HCEC 1CT (cell line): ENCODE measurements at regions not wholly inside any gene's neighbourhood (a gene's known extent, or its start where the extent isn't known, plus 50 kb on each side); places are given as distances from the start of the nearest gene placed in this dataset.

Source experiments
- DNase-seq: peaks from one replicate; pipeline ENCODE4 v3.0.0-alpha.2; 2017

- no peak for DNase-seq
These were observed 303.0 kb downstream of the ICOS start for GRCh38 chr2:204239411-204240165.

- DNase-seq: no peak
These were observed 304.3 kb upstream of the PARD3B start for GRCh38 chr2:204240961-204241360.

- DNase-seq: no peak
These were observed 295.8 kb upstream of the PARD3B start for GRCh38 chr2:204249437-204249836.

- no peak for DNase-seq
These were observed 294.6 kb upstream of the PARD3B start for GRCh38 chr2:204250692-204251091.

GRCh38 chr2:204251158-204251997, 293.9 kb upstream of the PARD3B start:
- DNase-seq: no peak

GRCh38 chr2:204251998-204252376, 293.3 kb upstream of the PARD3B start:
- no peak for DNase-seq

- no peak for DNase-seq
These were observed 290.2 kb upstream of the PARD3B start for GRCh38 chr2:204255071-204255470.

- DNase-seq: no peak
These were observed 289.7 kb upstream of the PARD3B start for GRCh38 chr2:204255526-204255925.

- no peak for DNase-seq
These were observed 287.5 kb upstream of the PARD3B start for GRCh38 chr2:204257781-204258180.

GRCh38 chr2:204258890-204259289, 286.4 kb upstream of the PARD3B start:
- DNase-seq: no peak

- DNase-seq: peak; percentile 58
These were observed 285.0 kb upstream of the PARD3B start for GRCh38 chr2:204260162-204260877.

- DNase-seq: no peak
These were observed 284.4 kb upstream of the PARD3B start for GRCh38 chr2:204260901-204261300.

GRCh38 chr2:204261846-204262245, 283.4 kb upstream of the PARD3B start:
- no peak for DNase-seq

GRCh38 chr2:204264085-204264553, 281.2 kb upstream of the PARD3B start:
- no peak for DNase-seq

GRCh38 chr2:204264621-204265140, 280.6 kb upstream of the PARD3B start:
- no peak for DNase-seq

GRCh38 chr2:204265681-204266181, 279.5 kb upstream of the PARD3B start:
- DNase-seq: no peak

GRCh38 chr2:204268458-204268857, 276.8 kb upstream of the PARD3B start:
- DNase-seq: no peak

GRCh38 chr2:204268971-204269370, 276.3 kb upstream of the PARD3B start:
- no peak for DNase-seq

- DNase-seq: no peak
These were observed 273.2 kb upstream of the PARD3B start for GRCh38 chr2:204272089-204272488.

GRCh38 chr2:204272610-204273287, 272.5 kb upstream of the PARD3B start:
- DNase-seq: no peak

- DNase-seq: no peak
These were observed 270.8 kb upstream of the PARD3B start for GRCh38 chr2:204274429-204274828.

GRCh38 chr2:204274991-204275390, 270.3 kb upstream of the PARD3B start:
- DNase-seq: no peak
